AG04450 (cell line): ENCODE measurements at regions not wholly inside any gene's neighbourhood (a gene's known extent, or its start where the extent isn't known, plus 50 kb on each side); places are given as distances from the start of the nearest gene placed in this dataset.
"Not testable (repeated sequence)": the region's sequence is repeated elsewhere in the genome, so short reads cannot be mapped to it uniquely, and the experiment has no call there.

Experiments
- CTCF ChIA-PET: fragments of 300-600, 350-600 bp; formaldehyde crosslinking; extraction: SDS; loops from one replicate; lab custom pipeline; 2022; ENCODE audit warnings: antibody characterized with exemption, inconsistent platforms; lab: Charles Lee
- POLR2A ChIA-PET: fragments of 350-600 bp; formaldehyde crosslinking; extraction: SDS; loops from one replicate; lab custom pipeline; 2021; ENCODE audit warnings: antibody characterized with exemption, inconsistent platforms; lab: Yijun Ruan, JAX
- DNase-seq: peaks from one replicate; pipeline ENCODE4 v3.0.0-alpha.2; 2011; ENCODE audit warnings: low read depth, low spot score
- H3K27ac ChIP-seq: one replicate; pipeline ENCODE4 v1.5.1; 2012; ENCODE audit warnings: low read depth, low read length, control low read depth
- H3K27me3 ChIP-seq: one replicate; pipeline ENCODE4 v1.6.0; 2012; ENCODE audit warnings: low read length; ENCODE audit not compliant: control insufficient read depth, insufficient read depth
- H3K4me3 ChIP-seq: 2 replicates; pipeline ENCODE4 v1.5.1; 2011; ENCODE audit warnings: mild to moderate bottlenecking, low read depth, low read length, control low read depth
- H3K9me3 ChIP-seq: 2 replicates; pipeline ENCODE4 v1.5.1; 2012; ENCODE audit warnings: low read length; ENCODE audit not compliant: control insufficient read depth, insufficient read depth
- TF ChIP-seq, protein P1 (sequence below): IDR thresholded peaks from 2 replicates; pipeline ENCODE4 v1.5.1; 2011; ENCODE audit warnings: low read depth, low read length, control low read depth, inconsistent platforms

DNA sequence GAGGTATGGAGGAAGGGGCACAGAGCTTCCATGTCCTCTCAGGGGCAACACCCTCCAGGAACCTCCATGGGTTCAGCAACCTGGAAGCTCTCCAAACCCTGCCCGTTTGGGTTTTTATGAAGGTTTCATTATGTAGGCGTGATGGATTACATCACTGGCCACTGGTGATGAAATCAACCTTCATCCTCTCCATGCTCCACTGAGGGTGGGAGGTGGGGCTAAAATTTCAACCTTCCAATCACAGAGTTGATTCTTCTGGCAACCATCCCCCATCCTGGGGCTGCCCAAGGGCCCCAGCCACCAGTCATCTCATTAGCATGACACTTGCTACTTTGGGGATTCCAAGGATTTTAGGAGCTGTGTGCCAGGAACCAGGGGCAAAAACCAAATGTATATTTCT, 90.1 kb downstream of the TEX36 start:
- CTCF ChIA-PET = no interaction called here
- Histone ChIP-seq H3K27ac (no peak overlapping the region), H3K9me3 (no peaks in the 10 kb centered on the region; the same call in 1 of the 2 replicates), H3K4me3 (no peak overlapping the region), H3K27me3 (no peaks in the 10 kb centered on the region)
- TF ChIP-seq, protein P1, sequence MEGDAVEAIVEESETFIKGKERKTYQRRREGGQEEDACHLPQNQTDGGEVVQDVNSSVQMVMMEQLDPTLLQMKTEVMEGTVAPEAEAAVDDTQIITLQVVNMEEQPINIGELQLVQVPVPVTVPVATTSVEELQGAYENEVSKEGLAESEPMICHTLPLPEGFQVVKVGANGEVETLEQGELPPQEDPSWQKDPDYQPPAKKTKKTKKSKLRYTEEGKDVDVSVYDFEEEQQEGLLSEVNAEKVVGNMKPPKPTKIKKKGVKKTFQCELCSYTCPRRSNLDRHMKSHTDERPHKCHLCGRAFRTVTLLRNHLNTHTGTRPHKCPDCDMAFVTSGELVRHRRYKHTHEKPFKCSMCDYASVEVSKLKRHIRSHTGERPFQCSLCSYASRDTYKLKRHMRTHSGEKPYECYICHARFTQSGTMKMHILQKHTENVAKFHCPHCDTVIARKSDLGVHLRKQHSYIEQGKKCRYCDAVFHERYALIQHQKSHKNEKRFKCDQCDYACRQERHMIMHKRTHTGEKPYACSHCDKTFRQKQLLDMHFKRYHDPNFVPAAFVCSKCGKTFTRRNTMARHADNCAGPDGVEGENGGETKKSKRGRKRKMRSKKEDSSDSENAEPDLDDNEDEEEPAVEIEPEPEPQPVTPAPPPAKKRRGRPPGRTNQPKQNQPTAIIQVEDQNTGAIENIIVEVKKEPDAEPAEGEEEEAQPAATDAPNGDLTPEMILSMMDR = no peak
- DNase-seq = no peak
- POLR2A ChIA-PET = no interaction called here

DNA sequence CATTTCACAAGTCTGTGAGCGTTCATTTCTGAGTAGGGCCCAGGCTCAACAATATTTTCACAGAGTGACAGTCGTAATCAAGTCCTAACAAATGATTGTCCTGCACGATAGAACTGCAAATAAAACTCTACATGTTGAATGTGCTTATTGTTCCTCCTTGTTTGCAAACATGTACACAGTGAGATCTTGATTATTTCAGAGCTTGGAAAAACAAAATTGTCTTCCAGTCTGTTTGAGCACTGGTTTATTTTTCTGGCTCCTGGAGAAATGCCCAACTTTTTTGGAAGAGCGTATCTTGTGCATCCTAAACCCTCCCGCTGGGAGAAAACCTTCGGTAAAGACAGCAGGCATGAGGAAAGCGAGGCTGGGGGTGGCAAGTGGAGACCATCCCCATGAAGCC, 91.1 kb downstream of the TEX36 start:
- POLR2A ChIA-PET = no interaction called here
- no peak for DNase-seq
- no peaks in the 10 kb centered on the region for H3K27me3 ChIP-seq
- no peak overlapping the region for H3K4me3 ChIP-seq
- CTCF ChIA-PET = no interaction called here
- TF ChIP-seq, protein P1 = no peak
- H3K9me3 ChIP-seq = no peaks in the 10 kb centered on the region; the same call in 1 of the 2 replicates
- H3K27ac ChIP-seq = no peak overlapping the region

DNA sequence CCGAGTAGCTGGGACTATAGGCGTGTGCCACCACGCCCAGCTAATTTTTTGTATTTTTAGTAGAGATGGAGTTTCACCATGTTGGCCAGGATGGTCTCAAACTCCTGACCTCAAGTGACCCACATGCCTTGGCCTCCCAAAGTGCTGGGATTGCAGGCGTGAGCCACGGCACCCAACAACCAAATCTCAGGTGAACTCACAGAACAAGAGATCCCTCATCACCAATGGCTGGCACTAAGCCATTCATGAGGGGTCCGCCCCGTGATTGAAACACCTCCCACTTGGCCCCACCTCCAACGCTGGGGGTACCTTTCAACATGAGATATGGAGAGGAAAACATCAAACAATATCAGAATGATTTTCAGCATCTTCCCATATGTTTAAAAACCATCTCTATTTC, 94.2 kb downstream of the TEX36 start:
- DNase-seq, CTCF ChIA-PET, POLR2A ChIA-PET, H3K4me3 ChIP-seq, H3K27ac ChIP-seq, H3K9me3 ChIP-seq, H3K27me3 ChIP-seq: not testable (repeated sequence)

DNA sequence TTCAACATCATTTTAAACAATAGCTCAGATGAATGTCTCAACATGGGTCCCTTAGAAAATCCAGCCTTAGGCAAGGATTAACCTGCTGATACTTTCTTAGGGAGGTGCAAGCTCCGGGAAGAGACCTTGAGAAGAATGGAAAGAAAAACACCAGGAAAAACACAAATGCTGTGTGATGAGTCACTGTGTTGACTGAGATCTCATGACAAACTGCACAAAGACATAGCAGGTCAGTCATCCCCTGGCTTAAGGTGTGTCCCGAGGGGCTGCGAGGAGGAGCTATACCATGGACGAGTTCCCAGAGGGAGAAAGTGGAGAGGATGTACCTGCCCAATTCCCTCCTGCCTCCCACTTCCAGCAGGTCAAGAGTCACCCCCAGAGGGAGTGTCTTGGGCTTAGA, 98.0 kb downstream of the TEX36 start:
- Histone ChIP-seq H3K27me3 (no peaks in the 10 kb centered on the region), H3K4me3 (no peak overlapping the region), H3K27ac (no peak overlapping the region), H3K9me3 (no peaks in the 10 kb centered on the region)
- ChIA-PET POLR2A (no interaction called here), CTCF (no interaction called here)
- TF ChIP-seq, protein P1 = no peak
- DNase-seq = no peak

DNA sequence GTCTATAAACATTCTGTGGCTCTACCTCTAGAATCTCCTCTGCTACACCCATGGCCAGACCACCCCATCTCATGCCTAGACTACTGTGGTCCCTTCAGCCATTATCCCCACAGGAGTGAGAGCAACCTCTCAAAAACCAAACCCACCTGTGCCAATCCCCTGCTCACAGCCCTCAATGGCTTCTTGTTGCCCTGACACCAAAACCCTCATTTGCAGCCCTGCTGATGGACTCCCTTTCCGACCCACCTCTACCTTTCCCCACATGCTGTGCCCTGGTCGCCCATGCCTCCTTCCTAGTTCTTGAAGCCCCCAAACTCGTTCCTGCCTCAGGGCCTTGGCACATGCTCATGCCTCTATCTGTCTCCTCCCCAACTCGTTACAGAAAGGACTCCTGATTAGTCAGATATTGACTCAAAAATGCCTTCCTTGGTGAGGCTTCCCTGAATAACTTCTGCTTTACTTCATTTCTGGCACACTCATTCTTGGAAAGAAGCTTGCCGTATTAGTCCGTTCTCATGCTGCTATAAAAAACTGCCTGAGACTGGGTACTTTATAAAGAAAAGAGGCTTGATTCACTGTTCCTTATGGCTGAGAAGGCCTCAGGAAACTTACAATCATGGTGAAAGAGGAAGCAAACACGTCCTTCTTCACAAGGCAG, 104.2 kb downstream of the TEX36 start:
- Histone ChIP-seq H3K27ac (no peak overlapping the region), H3K4me3 (no peak overlapping the region), H3K27me3 (no peaks in the 10 kb centered on the region), H3K9me3 (no peaks in the 10 kb centered on the region)
- TF ChIP-seq, protein P1 = no peak
- ChIA-PET CTCF (no interaction called here), POLR2A (no interaction called here)
- no peak for DNase-seq
